ENCODE measurements at regions not wholly inside any gene's neighbourhood (a gene's known extent, or its start where the extent isn't known, plus 50 kb on each side); places are given as distances from the start of the nearest gene placed in this dataset.
"Not testable (repeated sequence)": the region's sequence is repeated elsewhere in the genome, so short reads cannot be mapped to it uniquely, and the experiment has no call there.

DNA sequence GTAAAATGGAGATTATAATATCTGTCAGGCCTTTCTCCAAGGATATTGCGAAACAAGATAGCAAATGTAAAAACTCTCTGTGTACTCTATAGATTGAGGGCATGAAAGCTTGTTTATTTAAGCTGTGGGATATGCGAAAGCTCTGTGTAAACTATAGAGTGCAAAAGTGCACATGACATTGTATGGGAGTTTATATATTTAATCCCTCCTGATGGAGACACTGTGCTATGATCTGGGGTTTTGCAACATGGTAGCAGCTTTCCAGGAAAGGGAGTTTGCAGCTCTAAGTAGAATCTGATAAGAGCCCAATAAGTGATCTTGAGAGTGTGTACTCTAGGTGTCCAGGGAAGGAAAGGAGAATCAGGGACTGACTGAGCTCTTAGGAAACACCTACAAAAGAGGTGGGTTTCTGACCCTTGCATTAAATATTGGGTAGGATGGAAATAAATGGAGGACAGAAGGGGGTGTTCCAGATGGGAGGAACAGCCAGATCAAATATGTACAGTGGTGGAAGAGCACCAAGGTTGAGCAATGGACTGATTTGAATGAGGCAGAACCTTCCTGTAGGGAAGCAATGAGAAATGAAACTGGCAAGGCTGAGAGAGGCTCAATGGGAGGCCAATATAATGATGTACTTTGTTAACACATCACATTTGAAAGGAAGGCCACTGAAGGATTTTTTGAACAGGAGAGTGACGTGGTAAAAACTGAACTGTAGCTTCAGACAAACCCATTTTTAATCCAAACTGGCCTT is 450.1 kb downstream of the GJA1 start:
- DNase-seq (no peak), ATAC-seq (no peak)
- Histone ChIP-seq H3K4me1 (peaks cover 0 to 13% (median 5%) of the 10 kb centered on the region in 9 donors), H3K4me3 (no peak overlapping the region), H3K27me3 (no peaks in the 10 kb centered on the region), H3K9me3 (peaks cover 0 to 3% (median 0%) of the 10 kb centered on the region in 11 donors), H3K27ac (no peak overlapping the region), H3K36me3 (no peaks in the 10 kb centered on the region)
- TF ChIP-seq, protein P1, sequence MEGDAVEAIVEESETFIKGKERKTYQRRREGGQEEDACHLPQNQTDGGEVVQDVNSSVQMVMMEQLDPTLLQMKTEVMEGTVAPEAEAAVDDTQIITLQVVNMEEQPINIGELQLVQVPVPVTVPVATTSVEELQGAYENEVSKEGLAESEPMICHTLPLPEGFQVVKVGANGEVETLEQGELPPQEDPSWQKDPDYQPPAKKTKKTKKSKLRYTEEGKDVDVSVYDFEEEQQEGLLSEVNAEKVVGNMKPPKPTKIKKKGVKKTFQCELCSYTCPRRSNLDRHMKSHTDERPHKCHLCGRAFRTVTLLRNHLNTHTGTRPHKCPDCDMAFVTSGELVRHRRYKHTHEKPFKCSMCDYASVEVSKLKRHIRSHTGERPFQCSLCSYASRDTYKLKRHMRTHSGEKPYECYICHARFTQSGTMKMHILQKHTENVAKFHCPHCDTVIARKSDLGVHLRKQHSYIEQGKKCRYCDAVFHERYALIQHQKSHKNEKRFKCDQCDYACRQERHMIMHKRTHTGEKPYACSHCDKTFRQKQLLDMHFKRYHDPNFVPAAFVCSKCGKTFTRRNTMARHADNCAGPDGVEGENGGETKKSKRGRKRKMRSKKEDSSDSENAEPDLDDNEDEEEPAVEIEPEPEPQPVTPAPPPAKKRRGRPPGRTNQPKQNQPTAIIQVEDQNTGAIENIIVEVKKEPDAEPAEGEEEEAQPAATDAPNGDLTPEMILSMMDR (IDR thresholded peaks at IDR 0.05), result no peak
- WGBS, 2 donors, result 89 to 95% methylated on average over 3 of the region's 3 CpGs
- intact Hi-C loops (cut with DNase I), result no loop called here

DNA sequence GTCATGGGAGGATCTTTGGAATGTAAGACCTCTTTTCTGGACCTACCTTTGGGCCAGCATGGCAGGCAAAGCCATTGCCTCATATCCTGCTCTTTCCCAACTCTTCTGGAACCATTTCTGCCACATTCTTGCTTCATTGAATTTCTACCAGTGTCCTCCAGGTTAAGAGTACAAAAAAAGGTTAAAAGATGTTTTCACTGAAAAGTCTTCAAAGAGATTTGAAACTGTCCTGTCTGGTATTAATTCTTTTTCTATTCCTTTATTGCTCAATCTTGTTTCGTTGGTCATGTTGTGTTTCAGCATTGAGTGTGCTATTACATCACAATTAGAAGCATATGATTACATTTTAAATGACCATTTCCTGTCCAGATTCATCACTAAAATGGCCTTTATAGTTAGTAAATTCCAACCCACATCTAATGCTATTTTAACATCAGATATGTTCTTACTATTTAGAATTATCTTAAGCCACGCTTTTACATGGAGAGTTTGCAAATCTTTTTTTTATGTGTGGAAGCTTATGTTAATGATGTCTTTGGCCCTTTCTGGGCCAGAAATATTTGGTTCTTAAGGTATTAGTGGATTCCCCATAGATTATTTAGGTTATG is 450.9 kb downstream of the GJA1 start:
- TF ChIP-seq, protein P1 (IDR thresholded peaks at IDR 0.05), result no peak
- Histone ChIP-seq H3K4me3 (no peak overlapping the region), H3K9me3 (peaks cover 0 to 3% (median 0%) of the 10 kb centered on the region in 11 donors), H3K27me3 (no peaks in the 10 kb centered on the region), H3K36me3 (no peaks in the 10 kb centered on the region), H3K4me1 (peaks cover 0 to 13% (median 5%) of the 10 kb centered on the region in 9 donors), H3K27ac (no peak overlapping the region)
- intact Hi-C loops (cut with DNase I), result no loop called here
- 84 to 87% methylated on average over 2 of the region's 2 CpGs for WGBS, 2 donors
- DNase-seq (no peak), ATAC-seq (no peak)

DNA sequence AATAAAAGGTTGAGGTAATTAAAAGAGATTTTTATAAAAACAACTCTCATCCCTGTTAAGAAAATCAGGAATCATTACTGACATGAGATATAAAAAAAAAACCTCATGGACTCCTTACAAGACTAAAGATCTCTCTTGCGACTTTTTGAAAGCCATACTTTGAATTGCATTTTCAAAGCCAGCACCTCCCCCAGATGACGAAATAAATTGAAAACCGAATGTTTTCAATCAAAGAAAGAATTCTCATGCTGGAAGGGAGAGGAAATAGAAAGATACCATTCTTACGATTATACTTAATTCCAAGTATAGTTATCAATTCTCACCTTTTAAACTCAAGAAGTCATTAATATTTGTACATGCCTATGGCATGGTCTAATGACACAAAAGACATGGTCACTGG is 452.3 kb downstream of the GJA1 start:
- H3K4me1 ChIP-seq, result peaks cover 0 to under 1% (median 0%) of the 10 kb centered on the region in 9 donors
- ATAC-seq, result no peak
- 69 to 81% methylated on average over 4 of the region's 4 CpGs for WGBS, 2 donors
- H3K4me3 ChIP-seq, result no peak overlapping the region
- peaks cover 0 to 3% (median 0%) of the 10 kb centered on the region in 11 donors for H3K9me3 ChIP-seq
- intact Hi-C loops (cut with DNase I), result no loop called here
- H3K27me3 ChIP-seq, result no peaks in the 10 kb centered on the region
- DNase-seq, result no peak
- H3K27ac ChIP-seq, result no peak overlapping the region
- TF ChIP-seq, protein P1 (IDR thresholded peaks at IDR 0.05), result no peak
- H3K36me3 ChIP-seq, result no peaks in the 10 kb centered on the region

DNA sequence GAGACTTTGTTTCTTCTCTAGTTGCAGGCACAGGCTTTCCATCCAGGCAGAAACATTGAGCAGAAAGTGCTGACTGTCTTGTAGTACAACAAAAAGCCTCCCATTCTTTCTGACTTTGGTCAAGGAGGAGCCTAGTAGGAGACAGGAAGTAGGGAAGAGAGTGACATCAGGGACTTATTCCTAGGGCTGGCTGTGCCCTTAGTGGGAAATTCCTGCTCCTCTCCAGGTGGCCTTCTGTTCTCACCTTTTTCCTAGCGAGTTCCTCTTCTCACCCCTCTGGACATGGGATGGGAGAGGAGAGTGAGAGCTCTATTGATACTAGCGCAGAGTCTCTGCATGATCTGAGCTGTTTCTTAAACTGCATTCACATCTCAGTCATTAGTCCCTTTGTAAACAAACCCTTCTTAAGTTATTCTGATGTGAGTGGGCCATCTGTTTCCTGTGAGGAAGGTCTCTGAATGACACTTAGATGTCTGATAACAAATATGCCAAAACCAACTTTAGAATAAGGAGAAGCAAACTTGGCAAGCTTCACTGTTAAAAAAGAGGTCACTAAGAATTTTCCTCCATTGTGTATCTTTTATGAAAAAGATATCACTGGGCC is 455.0 kb downstream of the GJA1 start:
- Histone ChIP-seq H3K4me1 (no peaks in the 10 kb centered on the region), H3K9me3 (peaks cover 0 to 3% (median 0%) of the 10 kb centered on the region in 11 donors), H3K4me3 (no peak overlapping the region), H3K36me3 (no peaks in the 10 kb centered on the region), H3K27ac (no peak overlapping the region), H3K27me3 (no peaks in the 10 kb centered on the region)
- TF ChIP-seq, protein P1 (IDR thresholded peaks at IDR 0.05), result no peak
- DNase-seq (no peak), ATAC-seq (no peak)
- intact Hi-C loops (cut with DNase I), result no loop called here
- 47 to 65% methylated on average over 2 of the region's 2 CpGs for WGBS, 2 donors

DNA sequence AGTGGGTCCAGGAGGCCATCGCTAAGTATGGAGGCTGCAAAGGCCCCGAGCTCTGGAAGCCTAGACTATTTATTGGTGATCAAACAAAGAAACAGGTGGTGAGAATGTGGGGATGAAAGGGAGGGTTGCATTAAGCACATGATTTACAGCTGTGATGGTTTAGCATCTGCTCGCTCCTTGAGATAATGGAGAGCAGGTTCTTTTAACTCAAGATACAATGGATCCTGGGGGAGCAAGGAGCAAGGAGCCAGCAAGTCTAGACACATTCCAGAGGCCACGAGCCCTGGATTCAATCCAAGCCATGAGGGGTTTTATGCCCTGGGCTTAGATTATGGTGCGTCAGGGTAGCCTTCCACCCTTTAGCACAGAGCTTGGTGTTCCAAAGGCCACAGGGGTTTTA is 460.3 kb downstream of the GJA1 start:
- intact Hi-C loops (cut with DNase I); ATAC-seq; H3K36me3 ChIP-seq; H3K27me3 ChIP-seq; H3K4me3 ChIP-seq; H3K4me1 ChIP-seq; DNase-seq; H3K9me3 ChIP-seq; H3K27ac ChIP-seq: not testable (repeated sequence)
- 72 to 74% methylated on average over 5 of the region's 5 CpGs for WGBS, 2 donors

All from heart right ventricle (tissue), 16 donors.